ENCODE measurements at regions not wholly inside any gene's neighbourhood (a gene's known extent, or its start where the extent isn't known, plus 50 kb on each side); places are given as distances from the start of the nearest gene placed in this dataset.
"Not testable (repeated sequence)": the region's sequence is repeated elsewhere in the genome, so short reads cannot be mapped to it uniquely, and the experiment has no call there.

- 43 to 45% methylated on average over 9 of the region's 9 CpGs for WGBS, 2 donors
- H3K36me3 ChIP-seq: no peaks in the 10 kb centered on the region
- no peak overlapping the region for H3K27ac ChIP-seq
- H3K4me1 ChIP-seq: no peaks in the 10 kb centered on the region
- intact Hi-C loops (cut with DNase I): no loop called here
- FAIRE-seq (no peak), DNase-seq (no peak), ATAC-seq (no peak)
- no peaks in the 10 kb centered on the region for H3K9me3 ChIP-seq
- peaks cover 0 to 4% (median 0%) of the 10 kb centered on the region in 4 donors for H3K27me3 ChIP-seq
- TF ChIP-seq CTCF (IDR thresholded peaks at IDR 0.05): no peak
- H3K4me3 ChIP-seq: no peak overlapping the region
These were observed 579.1 kb upstream of the RBFOX1 start for GRCh38 chr16:6753553-6753952.

GRCh38 chr16:6751191-6751590 is 581.5 kb upstream of the RBFOX1 start:
- no peak for FAIRE-seq
- intact Hi-C loops (cut with DNase I): no loop called here
- Histone ChIP-seq H3K27me3 (no peaks in the 10 kb centered on the region), H3K36me3 (no peaks in the 10 kb centered on the region), H3K4me1 (no peaks in the 10 kb centered on the region), H3K4me3 (no peak overlapping the region), H3K27ac (no peak overlapping the region), H3K9me3 (no peaks in the 10 kb centered on the region)
- ATAC-seq: no peak
- TF ChIP-seq CTCF (IDR thresholded peaks at IDR 0.05): no peak
- DNase-seq: no peak
- WGBS, 2 donors: 63 to 68% methylated on average over 1 of the region's 1 CpG

GRCh38 chr16:6749698-6750097 is 582.9 kb upstream of the RBFOX1 start:
- no peaks in the 10 kb centered on the region for H3K9me3 ChIP-seq
- no peaks in the 10 kb centered on the region for H3K4me1 ChIP-seq
- FAIRE-seq: no peak
- no peaks in the 10 kb centered on the region for H3K36me3 ChIP-seq
- no peak overlapping the region for H3K27ac ChIP-seq
- no peaks in the 10 kb centered on the region for H3K27me3 ChIP-seq
- no peak for DNase-seq
- intact Hi-C loops (cut with DNase I): no loop called here
- no peak for TF ChIP-seq CTCF (IDR thresholded peaks at IDR 0.05)
- no peak overlapping the region for H3K4me3 ChIP-seq
- 30 to 37% methylated on average over 4 of the region's 4 CpGs for WGBS, 2 donors
- ATAC-seq: peak in 1 of 4 donors; percentile 34

GRCh38 chr16:6736302-6736701 is 596.3 kb upstream of the RBFOX1 start:
- 16 to 20% methylated on average over 2 of the region's 2 CpGs for whole genome bisulfite sequencing, 2 donors
- H3K4me1 ChIP-seq; DNase-seq; H3K27ac ChIP-seq; H3K27me3 ChIP-seq; intact Hi-C loops (cut with DNase I); H3K4me3 ChIP-seq; ATAC-seq; FAIRE-seq; H3K36me3 ChIP-seq; H3K9me3 ChIP-seq: not testable (repeated sequence)

- H3K4me3 ChIP-seq: no peak overlapping the region
- no peaks in the 10 kb centered on the region for H3K27me3 ChIP-seq
- DNase-seq: no peak
- 12 to 17% methylated on average over 3 of the region's 3 CpGs for WGBS, 2 donors
- H3K27ac ChIP-seq: no peak overlapping the region
- no peaks in the 10 kb centered on the region for H3K4me1 ChIP-seq
- no peak for FAIRE-seq
- TF ChIP-seq CTCF (IDR thresholded peaks at IDR 0.05): no peak
- no peaks in the 10 kb centered on the region for H3K36me3 ChIP-seq
- ATAC-seq: no peak
- no peaks in the 10 kb centered on the region for H3K9me3 ChIP-seq
- intact Hi-C loops (cut with DNase I): no loop called here
These were observed 597.0 kb upstream of the RBFOX1 start for GRCh38 chr16:6735631-6736030.

- TF ChIP-seq CTCF (IDR thresholded peaks at IDR 0.05): no peak
- no peaks in the 10 kb centered on the region for H3K4me1 ChIP-seq
- no peaks in the 10 kb centered on the region for H3K36me3 ChIP-seq
- FAIRE-seq: no peak
- H3K27me3 ChIP-seq: no peaks in the 10 kb centered on the region
- H3K27ac ChIP-seq: no peak overlapping the region
- intact Hi-C loops (cut with DNase I): no loop called here
- no peak overlapping the region for H3K4me3 ChIP-seq
- no peak for ATAC-seq
- WGBS, 2 donors: 24 to 28% methylated on average over 4 of the region's 4 CpGs
- no peak for DNase-seq
- H3K9me3 ChIP-seq: no peaks in the 10 kb centered on the region
These were observed 600.5 kb upstream of the RBFOX1 start for GRCh38 chr16:6732166-6732565.
